WERI-Rb-1 (cell line): ENCODE measurements at regions not wholly inside any gene's neighbourhood (a gene's known extent, or its start where the extent isn't known, plus 50 kb on each side); places are given as distances from the start of the nearest gene placed in this dataset.
"Not testable (repeated sequence)": the region's sequence is repeated elsewhere in the genome, so short reads cannot be mapped to it uniquely, and the experiment has no call there.

Experiments
- DNase-seq: peaks from one replicate; pipeline ENCODE4 v3.0.0-alpha.2; 2020
- H3K27ac ChIP-seq: fragments of 250-450 bp; sonication (Bioruptor Pico); 2 replicates; pipeline ENCODE4 v1.5.1; 2020; ENCODE audit warnings: mild to moderate bottlenecking, moderate library complexity
- H3K27me3 ChIP-seq: fragments of 250-450 bp; sonication (Bioruptor Pico); 2 replicates; pipeline ENCODE4 v1.5.1; 2021; ENCODE audit warnings: mild to moderate bottlenecking, low read depth, moderate library complexity; ENCODE audit not compliant: insufficient read depth, severe bottlenecking
- H3K36me3 ChIP-seq: fragments of 250-450 bp; sonication (Bioruptor Pico); 2 replicates; pipeline ENCODE4 v1.5.1; 2020; ENCODE audit warnings: mild to moderate bottlenecking, moderate library complexity
- H3K4me3 ChIP-seq: 2 replicates; pipeline ENCODE4 v1.5.1; 2011; ENCODE audit warnings: low read depth, mild to moderate bottlenecking, control low read depth, low read length
- H3K9me3 ChIP-seq: fragments of 250-450 bp; sonication (Bioruptor Pico); 2 replicates; pipeline ENCODE4 v1.5.1; 2021; ENCODE audit warnings: mild to moderate bottlenecking, moderate library complexity; ENCODE audit not compliant: severe bottlenecking
- TF ChIP-seq, protein P1 (sequence below): IDR thresholded peaks from 2 replicates; pipeline ENCODE4 v1.5.1; 2011; ENCODE audit warnings: low read depth, mild to moderate bottlenecking, control low read depth, inconsistent platforms, low read length

DNA sequence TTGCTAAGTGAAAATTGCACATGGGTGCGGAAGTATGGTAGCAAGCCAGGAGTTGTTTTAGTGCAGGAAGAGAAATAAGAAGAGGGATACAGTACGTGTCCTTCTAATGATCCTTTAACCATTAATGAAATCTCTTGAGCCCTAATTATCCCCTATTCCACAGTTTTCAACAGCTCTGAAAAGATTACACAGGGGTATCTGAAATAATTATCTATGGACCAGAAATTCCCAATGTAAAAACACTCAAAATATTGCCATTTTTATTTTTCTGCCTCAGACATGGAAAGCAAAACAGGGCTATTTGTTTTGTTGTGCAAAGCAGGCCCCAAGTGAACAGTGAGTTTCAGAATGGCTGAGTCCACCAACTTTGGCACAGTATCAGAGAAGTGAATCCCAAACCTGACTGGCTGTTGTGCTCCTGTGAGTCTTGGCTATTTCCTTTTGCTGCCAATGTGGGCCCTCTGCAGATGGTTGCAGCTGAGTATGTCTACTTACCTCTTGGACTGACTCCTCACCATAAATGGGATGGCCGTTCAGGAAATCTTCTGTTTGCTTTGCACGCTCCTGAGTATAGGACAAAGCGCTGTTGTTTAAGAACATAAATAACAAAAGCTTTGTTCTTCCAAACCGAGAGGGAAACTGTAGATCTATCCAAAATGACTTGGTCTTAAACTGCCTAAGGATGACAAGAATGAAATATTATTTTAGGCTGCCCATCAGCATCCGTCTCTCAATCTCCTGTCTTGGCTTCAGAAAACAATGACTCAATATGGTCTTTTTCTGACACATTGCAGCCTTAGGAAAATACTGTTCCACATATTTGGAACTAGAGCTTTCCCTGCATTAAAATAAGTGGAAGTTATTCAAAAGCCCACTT, 204.1 kb downstream of the DEPDC1B start:
- H3K36me3 ChIP-seq = no peaks in the 10 kb centered on the region
- no peaks in the 10 kb centered on the region for H3K27me3 ChIP-seq
- H3K9me3 ChIP-seq = no peaks in the 10 kb centered on the region
- H3K4me3 ChIP-seq = no peak overlapping the region
- H3K27ac ChIP-seq = no peak overlapping the region
- TF ChIP-seq, protein P1, sequence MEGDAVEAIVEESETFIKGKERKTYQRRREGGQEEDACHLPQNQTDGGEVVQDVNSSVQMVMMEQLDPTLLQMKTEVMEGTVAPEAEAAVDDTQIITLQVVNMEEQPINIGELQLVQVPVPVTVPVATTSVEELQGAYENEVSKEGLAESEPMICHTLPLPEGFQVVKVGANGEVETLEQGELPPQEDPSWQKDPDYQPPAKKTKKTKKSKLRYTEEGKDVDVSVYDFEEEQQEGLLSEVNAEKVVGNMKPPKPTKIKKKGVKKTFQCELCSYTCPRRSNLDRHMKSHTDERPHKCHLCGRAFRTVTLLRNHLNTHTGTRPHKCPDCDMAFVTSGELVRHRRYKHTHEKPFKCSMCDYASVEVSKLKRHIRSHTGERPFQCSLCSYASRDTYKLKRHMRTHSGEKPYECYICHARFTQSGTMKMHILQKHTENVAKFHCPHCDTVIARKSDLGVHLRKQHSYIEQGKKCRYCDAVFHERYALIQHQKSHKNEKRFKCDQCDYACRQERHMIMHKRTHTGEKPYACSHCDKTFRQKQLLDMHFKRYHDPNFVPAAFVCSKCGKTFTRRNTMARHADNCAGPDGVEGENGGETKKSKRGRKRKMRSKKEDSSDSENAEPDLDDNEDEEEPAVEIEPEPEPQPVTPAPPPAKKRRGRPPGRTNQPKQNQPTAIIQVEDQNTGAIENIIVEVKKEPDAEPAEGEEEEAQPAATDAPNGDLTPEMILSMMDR = no peak
- DNase-seq = no peak

DNA sequence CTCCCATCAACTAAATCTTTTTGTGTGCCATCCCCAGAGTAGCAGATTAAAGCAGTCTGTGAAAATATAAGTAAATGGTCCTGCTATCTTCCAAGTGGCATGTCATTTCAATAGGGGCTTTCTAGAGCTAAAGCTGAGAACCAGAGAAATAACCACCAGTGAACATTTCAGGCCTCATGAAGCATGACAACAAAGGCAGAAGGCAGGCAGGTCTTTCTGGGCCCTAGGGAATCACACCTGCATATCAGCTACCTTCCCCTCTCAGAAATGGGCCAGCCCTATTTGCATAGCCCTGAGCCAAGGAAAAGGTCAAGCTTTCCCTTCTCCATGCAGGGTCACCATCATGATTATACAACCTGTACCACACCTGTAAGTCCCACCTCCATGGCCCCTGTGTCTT, 205.3 kb downstream of the DEPDC1B start:
- Histone ChIP-seq H3K9me3 (no peaks in the 10 kb centered on the region), H3K36me3 (no peaks in the 10 kb centered on the region), H3K27ac (no peak overlapping the region), H3K4me3 (no peak overlapping the region), H3K27me3 (no peaks in the 10 kb centered on the region)
- no peak for DNase-seq
- TF ChIP-seq, protein P1 = no peak

DNA sequence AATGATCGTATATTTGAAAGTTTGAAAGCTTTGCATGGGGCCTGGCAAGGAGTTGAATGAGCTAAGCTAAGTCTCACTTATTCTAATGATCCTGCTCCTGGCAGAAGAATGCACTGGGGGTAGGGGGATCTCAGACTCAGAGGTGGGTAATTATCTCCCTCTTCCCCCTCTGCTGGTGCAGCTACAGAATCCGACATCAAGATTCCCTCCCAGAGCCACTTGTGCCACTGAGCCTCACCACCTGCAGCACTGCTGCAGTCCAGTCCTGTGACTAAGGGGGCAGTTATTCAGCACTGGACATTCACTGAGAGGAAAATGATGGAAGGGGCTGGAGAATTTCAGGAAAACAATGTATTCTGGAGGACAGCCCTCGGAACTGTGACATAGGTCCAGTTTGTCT, 205.8 kb downstream of the DEPDC1B start:
- TF ChIP-seq, protein P1 = no peak
- Histone ChIP-seq H3K27ac (no peak overlapping the region), H3K4me3 (no peak overlapping the region), H3K9me3 (no peaks in the 10 kb centered on the region), H3K36me3 (no peaks in the 10 kb centered on the region), H3K27me3 (no peaks in the 10 kb centered on the region)
- no peak for DNase-seq

DNA sequence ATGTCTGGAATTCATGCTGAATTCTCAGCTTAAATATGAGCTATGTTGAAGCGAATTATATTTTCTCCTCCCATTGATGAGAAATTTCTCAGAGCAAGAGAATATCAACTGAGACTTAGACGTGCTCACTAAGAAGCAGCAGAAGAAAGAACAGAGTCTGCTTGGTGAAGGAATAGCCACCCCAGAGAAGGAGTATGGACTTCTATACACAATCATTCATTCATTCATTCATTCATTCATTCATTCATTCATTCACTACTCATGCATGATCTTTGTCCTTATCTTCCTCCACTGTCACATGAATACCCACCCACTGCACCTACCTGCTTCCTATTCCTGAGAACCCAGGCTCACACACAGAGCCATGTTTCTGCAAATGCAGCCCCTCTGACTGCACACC, 206.6 kb downstream of the DEPDC1B start:
- H3K4me3 ChIP-seq = no peak overlapping the region
- no peaks in the 10 kb centered on the region for H3K36me3 ChIP-seq
- no peaks in the 10 kb centered on the region for H3K27me3 ChIP-seq
- H3K9me3 ChIP-seq = no peaks in the 10 kb centered on the region
- TF ChIP-seq, protein P1 = no peak
- DNase-seq = no peak
- H3K27ac ChIP-seq = no peak overlapping the region

DNA sequence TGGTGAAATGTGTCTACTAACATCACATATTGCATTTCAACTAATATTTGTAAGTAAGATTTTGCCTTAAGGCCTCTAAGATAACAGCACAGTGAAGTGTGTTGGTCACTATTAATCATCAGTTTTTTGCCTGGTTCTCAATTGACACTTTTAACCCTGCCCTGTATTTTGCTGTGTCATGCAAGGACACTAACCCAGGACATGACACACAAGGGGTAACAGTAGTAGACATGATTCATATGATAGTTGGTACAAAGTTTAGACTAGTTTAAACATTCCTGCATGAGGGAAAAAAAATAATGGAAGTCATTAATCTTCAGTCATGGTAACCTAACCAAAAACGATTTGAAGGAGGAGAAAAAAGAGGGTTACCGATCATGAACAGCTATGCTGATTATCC, 207.0 kb downstream of the DEPDC1B start:
- no peak overlapping the region for H3K27ac ChIP-seq
- TF ChIP-seq, protein P1 = no peak
- H3K36me3 ChIP-seq = no peaks in the 10 kb centered on the region
- DNase-seq = no peak
- H3K9me3 ChIP-seq = no peaks in the 10 kb centered on the region
- no peaks in the 10 kb centered on the region for H3K27me3 ChIP-seq
- H3K4me3 ChIP-seq = no peak overlapping the region

DNA sequence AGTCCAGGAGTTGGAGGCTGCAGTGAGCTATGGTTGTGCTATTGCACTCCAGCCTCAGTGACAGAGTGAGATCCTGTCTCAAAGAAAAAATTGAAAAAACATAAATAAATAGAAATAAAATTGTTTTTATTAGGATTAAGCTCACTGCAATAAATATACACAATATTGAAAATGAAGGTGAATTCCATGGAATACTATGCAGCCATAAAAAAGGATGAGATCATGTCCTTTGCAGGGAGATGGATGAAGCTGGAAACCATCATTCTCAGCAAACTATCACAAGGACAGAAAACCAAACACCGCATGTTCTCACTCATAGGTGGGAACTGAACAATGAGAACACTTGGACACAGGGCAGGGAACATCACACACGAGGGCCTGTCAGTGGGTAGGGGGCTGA, 207.6 kb downstream of the DEPDC1B start:
- H3K27me3 ChIP-seq, H3K4me3 ChIP-seq, H3K36me3 ChIP-seq, H3K27ac ChIP-seq, DNase-seq, H3K9me3 ChIP-seq: not testable (repeated sequence)
